Adrenal gland (tissue), 9 donors: ENCODE measurements at regions not wholly inside any gene's neighbourhood (a gene's known extent, or its start where the extent isn't known, plus 50 kb on each side); places are given as distances from the start of the nearest gene placed in this dataset.

ENCODE experiments used
- DNase-seq, 7 donors: peaks; one replicate each; pipeline ENCODE4 v3.0.0-alpha.2; 2019 to 2020
- H3K27ac ChIP-seq, 5 donors: fragments of 200-600 bp; sonication (generic) in 4 of 5; 1 replicate in 3 of 5; 2 replicates in 2 of 5; pipeline versions ENCODE4 v1.5.1 to v1.8.0; 2016 to 2020; ENCODE audit warnings: mild to moderate bottlenecking in 1 of 5
- H3K27me3 ChIP-seq: fragments of 200-600 bp; 2 replicates; pipeline ENCODE4 v1.8.0; 2021
- H3K36me3 ChIP-seq, 2 donors: fragments of 200-600 bp; replicated peaks in 1 of 2; 1 replicate in 1 of 2; 2 replicates in 1 of 2; pipeline versions ENCODE4 v1.5.1 to v1.8.0; 2018 to 2022
- H3K4me1 ChIP-seq, 2 donors: fragments of 200-600 bp; replicated peaks in 1 of 2; 1 replicate in 1 of 2; 2 replicates in 1 of 2; pipeline versions ENCODE4 v1.5.1 to v1.8.0; 2018 to 2021
- H3K4me3 ChIP-seq, 4 donors: fragments of 200-600 bp; sonication (generic) in 3 of 4; one replicate each; pipeline ENCODE4 v1.5.1; 2016 to 2018
- H3K9me3 ChIP-seq, 3 donors: fragments of 200-600 bp; sonication (generic) in 1 of 3; replicated peaks in 1 of 3; 1 replicate in 2 of 3; 2 replicates in 1 of 3; pipeline versions ENCODE4 v1.5.1 to v1.8.0; 2016 to 2021
- CTCF ChIP-seq, 6 experiments: fragments of 450-650 bp in 4 of 6; fragments of 200-600 bp in 2 of 6; sonication (generic) in 1 of 6; IDR thresholded peaks; 1 replicate in 5 of 6; 2 replicates in 1 of 6; pipeline versions ENCODE4 v1.5.1 to v1.8.0; 2016 to 2021; ENCODE audit warnings: antibody characterized with exemption in 6 of 6, mild to moderate bottlenecking in 2 of 6, moderate library complexity in 1 of 6
- POLR2A ChIP-seq, 2 donors: fragments of 450-650 bp; IDR thresholded peaks; one replicate each; pipeline ENCODE4 v1.6.1; 2017; ENCODE audit warnings: antibody characterized with exemption in 2 of 2, mild to moderate bottlenecking in 2 of 2, moderate library complexity in 1 of 2
- WGBS, 4 donors: extraction: QIAGEN DNeasy Blood & Tissue Kit in 2 of 4; methylation state at CpG; one replicate each; pipeline versions ENCODE4 v1.1.5 to v1.1.7; 2013 to 2017; 5-methylcytosine and 5-hydroxymethylcytosine counted together
- intact Hi-C, 2 donors: fragments of 100-400 bp; cut with DNase I; formaldehyde crosslinking; loops; one replicate each; pipeline versions ENCODE4 v1.14.1 to v1.15.0; 2022 to 2023
- donor health status: healthy with polysubstance abuse.
- donor health status: Bipolar disorder and iron deficiency.
- donor health status: DM: yes; HTN: yes; CAD: no.
- donor health status: DM: no; HTN: no; CAD: no.
- donor health status: DM: no; HTN: no; CAD: no.

- Histone ChIP-seq H3K36me3 (no peaks in the 10 kb centered on the region), H3K4me1 (peaks cover 7 to 17% of the 10 kb centered on the region in 2 donors), H3K4me3 (no peak overlapping the region), H3K27me3 (no peaks in the 10 kb centered on the region), H3K27ac (no peak overlapping the region), H3K9me3 (no peaks in the 10 kb centered on the region)
- DNase-seq = no peak
- intact Hi-C loops = no loop called here
- TF ChIP-seq POLR2A (IDR thresholded peaks at IDR 0.05) (no peak), CTCF (IDR thresholded peaks at IDR 0.05) (no peak)
- WGBS, 4 donors = 88 to 91% (median 90%) methylated on average over 3 of the region's 3 CpGs
Observed at GRCh38 chr4:100588076-100588475, 70.3 kb upstream of the EMCN start.

- intact Hi-C loops = no loop called here
- H3K27ac ChIP-seq = no peak overlapping the region
- H3K27me3 ChIP-seq = no peaks in the 10 kb centered on the region
- no peak overlapping the region for H3K4me3 ChIP-seq
- H3K4me1 ChIP-seq = no peaks in the 10 kb centered on the region
- no peaks in the 10 kb centered on the region for H3K9me3 ChIP-seq
- H3K36me3 ChIP-seq = no peaks in the 10 kb centered on the region
- WGBS, 4 donors = 85 to 92% (median 88%) methylated on average over 2 of the region's 2 CpGs
- DNase-seq = no peak
- TF ChIP-seq CTCF (IDR thresholded peaks at IDR 0.05) (no peak), POLR2A (IDR thresholded peaks at IDR 0.05) (no peak)
Observed at GRCh38 chr4:100582146-100582545, 64.3 kb upstream of the EMCN start.

- Histone ChIP-seq H3K9me3 (no peaks in the 10 kb centered on the region), H3K4me1 (no peaks in the 10 kb centered on the region), H3K27ac (no peak overlapping the region), H3K36me3 (no peaks in the 10 kb centered on the region), H3K27me3 (no peaks in the 10 kb centered on the region), H3K4me3 (no peak overlapping the region)
- DNase-seq = no peak
- WGBS, 4 donors = 67 to 77% (median 74%) methylated on average over 2 of the region's 2 CpGs
- TF ChIP-seq POLR2A (IDR thresholded peaks at IDR 0.05) = no peak
- no peak for TF ChIP-seq CTCF (IDR thresholded peaks at IDR 0.05)
- intact Hi-C loops = no loop called here
Observed at GRCh38 chr4:100581337-100581736, 63.5 kb upstream of the EMCN start.

GRCh38 chr4:100576570-100576969, 58.7 kb upstream of the EMCN start:
- Histone ChIP-seq H3K4me1 (no peaks in the 10 kb centered on the region), H3K36me3 (no peaks in the 10 kb centered on the region), H3K9me3 (no peaks in the 10 kb centered on the region), H3K27me3 (no peaks in the 10 kb centered on the region), H3K4me3 (no peak overlapping the region), H3K27ac (no peak overlapping the region)
- no peak for TF ChIP-seq CTCF (IDR thresholded peaks at IDR 0.05)
- no peak for TF ChIP-seq POLR2A (IDR thresholded peaks at IDR 0.05)
- no peak for DNase-seq
- intact Hi-C loops = no loop called here
- WGBS, 4 donors = 94 to 96% (median 95%) methylated on average over 3 of the region's 3 CpGs
